ENCODE measurements at regions not wholly inside any gene's neighbourhood (a gene's known extent, or its start where the extent isn't known, plus 50 kb on each side); places are given as distances from the start of the nearest gene placed in this dataset.

DNA sequence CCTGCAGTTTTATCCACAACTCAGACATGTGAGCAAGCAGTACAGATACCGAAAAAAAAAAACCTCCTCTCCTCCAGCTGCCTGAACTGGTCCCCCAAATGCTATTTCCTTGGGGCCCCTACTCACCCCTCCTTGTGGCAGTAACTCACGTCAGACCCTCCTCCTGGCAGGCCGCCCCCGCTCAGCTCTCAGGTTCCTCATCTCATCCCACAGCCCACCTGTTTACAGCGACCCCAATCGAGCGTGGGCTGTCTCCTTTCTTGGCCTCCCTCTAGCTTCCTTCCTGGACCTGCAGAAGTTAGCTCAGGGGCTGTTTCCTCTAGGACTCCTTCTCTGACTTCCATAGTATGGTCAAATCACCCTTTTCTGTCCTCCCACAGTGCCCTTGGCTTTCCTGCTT is 455.3 kb downstream of the BCL11B start:
- ChIA-PET POLR2A (no interaction called here), CTCF (no interaction called here)
- TF ChIP-seq, protein P1, sequence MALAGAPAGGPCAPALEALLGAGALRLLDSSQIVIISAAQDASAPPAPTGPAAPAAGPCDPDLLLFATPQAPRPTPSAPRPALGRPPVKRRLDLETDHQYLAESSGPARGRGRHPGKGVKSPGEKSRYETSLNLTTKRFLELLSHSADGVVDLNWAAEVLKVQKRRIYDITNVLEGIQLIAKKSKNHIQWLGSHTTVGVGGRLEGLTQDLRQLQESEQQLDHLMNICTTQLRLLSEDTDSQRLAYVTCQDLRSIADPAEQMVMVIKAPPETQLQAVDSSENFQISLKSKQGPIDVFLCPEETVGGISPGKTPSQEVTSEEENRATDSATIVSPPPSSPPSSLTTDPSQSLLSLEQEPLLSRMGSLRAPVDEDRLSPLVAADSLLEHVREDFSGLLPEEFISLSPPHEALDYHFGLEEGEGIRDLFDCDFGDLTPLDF (CRISPR knock-in tag; IDR thresholded peaks at IDR 0.05): no peak
- no peak for TF ChIP-seq TEAD4 (CRISPR knock-in tag; IDR thresholded peaks at IDR 0.05)
- Mint-ChIP-seq H3K27ac (no peak overlapping the region; the same call in 1 of the 2 replicates), H3K4me3 (no peak overlapping the region), H3K4me1 (peaks cover 50% of the 10 kb centered on the region), H3K27me3 (ENCODE audit: low read depth) (no peaks in the 10 kb centered on the region), H3K9me3 (no peaks in the 10 kb centered on the region; the same call in 1 of the 2 replicates), H3K36me3 (peaks cover 1% of the 10 kb centered on the region; the same call in 1 of the 2 replicates)
- ATAC-seq: no peak
- no peak for DNase-seq (ENCODE audit: low spot score)

DNA sequence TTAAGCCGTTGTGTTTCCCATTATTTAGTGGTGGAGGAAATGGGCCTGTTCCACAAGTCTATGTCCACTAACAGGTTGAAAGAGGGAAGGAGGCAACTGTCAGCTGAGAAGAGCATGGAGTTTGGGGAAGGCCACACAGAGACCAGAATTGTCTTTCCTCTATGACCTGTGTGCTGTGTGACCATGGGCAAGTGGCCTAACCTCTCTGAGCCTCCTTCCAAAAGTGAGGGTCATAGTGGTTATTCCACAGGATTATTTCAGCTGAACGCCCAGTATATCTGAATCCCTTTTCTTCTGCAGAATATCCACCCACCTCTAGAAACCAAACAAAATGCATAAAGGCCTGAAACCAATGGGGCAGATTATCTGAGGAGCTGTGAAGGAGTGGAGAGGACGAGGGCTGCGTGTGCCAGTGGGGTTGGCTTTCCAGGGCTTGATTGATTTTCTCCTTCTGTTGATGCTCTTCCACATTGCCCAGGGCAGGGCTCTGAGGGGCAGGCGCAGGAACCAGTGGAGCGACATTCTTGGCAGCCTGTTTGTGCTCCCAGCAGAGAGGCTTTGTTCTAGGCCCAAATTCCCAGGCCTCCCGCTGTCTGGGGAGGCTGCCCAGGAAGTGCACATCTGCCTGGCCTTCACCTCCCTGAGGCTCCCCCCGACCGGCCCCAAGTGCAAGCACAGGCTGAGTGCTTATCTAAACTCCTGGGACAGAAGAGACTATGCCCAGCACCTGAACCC is 452.7 kb downstream of the BCL11B start:
- peak overlapping the region; percentile 26; the same call in 1 of the 2 replicates for H3K4me3 Mint-ChIP-seq
- peak overlapping the region; percentile 98 for H3K27ac Mint-ChIP-seq
- H3K36me3 Mint-ChIP-seq: peaks cover 3% of the 10 kb centered on the region; the same call in 1 of the 2 replicates
- POLR2A ChIA-PET: interaction anchor here (0.7 to 1.1 kb wide), 2 partner anchors 14 to 303 kb away, joined by 3 to 5 read pairs; no protein-coding TSS in a partner anchor
- peak; percentile 86 for ATAC-seq
- CTCF ChIA-PET: interaction anchor here (1.6 kb wide), 1 partner anchor 216 kb away, joined by 5 read pairs; no protein-coding TSS in a partner anchor
- peaks cover 60% of the 10 kb centered on the region for H3K4me1 Mint-ChIP-seq
- DNase-seq (ENCODE audit: low spot score): peak; percentile 87
- peaks cover 4% of the 10 kb centered on the region; the same call in 1 of the 2 replicates for H3K9me3 Mint-ChIP-seq
- no peaks in the 10 kb centered on the region for H3K27me3 Mint-ChIP-seq (ENCODE audit: low read depth)
- TF ChIP-seq, protein P2, sequence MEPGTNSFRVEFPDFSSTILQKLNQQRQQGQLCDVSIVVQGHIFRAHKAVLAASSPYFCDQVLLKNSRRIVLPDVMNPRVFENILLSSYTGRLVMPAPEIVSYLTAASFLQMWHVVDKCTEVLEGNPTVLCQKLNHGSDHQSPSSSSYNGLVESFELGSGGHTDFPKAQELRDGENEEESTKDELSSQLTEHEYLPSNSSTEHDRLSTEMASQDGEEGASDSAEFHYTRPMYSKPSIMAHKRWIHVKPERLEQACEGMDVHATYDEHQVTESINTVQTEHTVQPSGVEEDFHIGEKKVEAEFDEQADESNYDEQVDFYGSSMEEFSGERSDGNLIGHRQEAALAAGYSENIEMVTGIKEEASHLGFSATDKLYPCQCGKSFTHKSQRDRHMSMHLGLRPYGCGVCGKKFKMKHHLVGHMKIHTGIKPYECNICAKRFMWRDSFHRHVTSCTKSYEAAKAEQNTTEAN (CRISPR knock-in tag; IDR thresholded peaks at IDR 0.05): peak; percentile 91
- TF ChIP-seq, protein P3, sequence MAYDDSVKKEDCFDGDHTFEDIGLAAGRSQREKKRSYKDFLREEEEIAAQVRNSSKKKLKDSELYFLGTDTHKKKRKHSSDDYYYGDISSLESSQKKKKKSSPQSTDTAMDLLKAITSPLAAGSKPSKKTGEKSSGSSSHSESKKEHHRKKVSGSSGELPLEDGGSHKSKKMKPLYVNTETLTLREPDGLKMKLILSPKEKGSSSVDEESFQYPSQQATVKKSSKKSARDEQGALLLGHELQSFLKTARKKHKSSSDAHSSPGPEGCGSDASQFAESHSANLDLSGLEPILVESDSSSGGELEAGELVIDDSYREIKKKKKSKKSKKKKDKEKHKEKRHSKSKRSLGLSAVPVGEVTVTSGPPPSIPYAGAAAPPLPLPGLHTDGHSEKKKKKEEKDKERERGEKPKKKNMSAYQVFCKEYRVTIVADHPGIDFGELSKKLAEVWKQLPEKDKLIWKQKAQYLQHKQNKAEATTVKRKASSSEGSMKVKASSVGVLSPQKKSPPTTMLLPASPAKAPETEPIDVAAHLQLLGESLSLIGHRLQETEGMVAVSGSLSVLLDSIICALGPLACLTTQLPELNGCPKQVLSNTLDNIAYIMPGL (CRISPR knock-in tag; IDR thresholded peaks at IDR 0.05): peak; percentile 35; the same call in 1 of the 2 replicates
- TF ChIP-seq ATF1 (CRISPR knock-in tag; IDR thresholded peaks at IDR 0.05) (no peak), ESRRA (CRISPR knock-in tag; IDR thresholded peaks at IDR 0.05; ENCODE audit: borderline replicate concordance) (no peak), JUN (CRISPR knock-in tag; IDR thresholded peaks at IDR 0.05) (no peak), TEAD1 (CRISPR knock-in tag; IDR thresholded peaks at IDR 0.05) (peak; percentile 97; the same call in 1 of the 2 replicates), NFATC4 (CRISPR knock-in tag; IDR thresholded peaks at IDR 0.05) (no peak), IRF2 (CRISPR knock-in tag; IDR thresholded peaks at IDR 0.05; ENCODE audit: borderline replicate concordance, low read depth) (no peak), GRHL2 (CRISPR knock-in tag; IDR thresholded peaks at IDR 0.05; ENCODE audit: insufficient replicate concordance, severe bottlenecking) (no peak), GABPB1 (CRISPR knock-in tag; IDR thresholded peaks at IDR 0.05) (no peak), ZNF263 (CRISPR knock-in tag; IDR thresholded peaks at IDR 0.05; ENCODE audit: low read depth) (no peak), GTF2I (CRISPR knock-in tag; conservative IDR thresholded peaks at IDR 0.05) (peak; percentile 89), ELF4 (CRISPR knock-in tag; IDR thresholded peaks at IDR 0.05; ENCODE audit: low read depth) (no peak)
- TF ChIP-seq, protein P4, sequence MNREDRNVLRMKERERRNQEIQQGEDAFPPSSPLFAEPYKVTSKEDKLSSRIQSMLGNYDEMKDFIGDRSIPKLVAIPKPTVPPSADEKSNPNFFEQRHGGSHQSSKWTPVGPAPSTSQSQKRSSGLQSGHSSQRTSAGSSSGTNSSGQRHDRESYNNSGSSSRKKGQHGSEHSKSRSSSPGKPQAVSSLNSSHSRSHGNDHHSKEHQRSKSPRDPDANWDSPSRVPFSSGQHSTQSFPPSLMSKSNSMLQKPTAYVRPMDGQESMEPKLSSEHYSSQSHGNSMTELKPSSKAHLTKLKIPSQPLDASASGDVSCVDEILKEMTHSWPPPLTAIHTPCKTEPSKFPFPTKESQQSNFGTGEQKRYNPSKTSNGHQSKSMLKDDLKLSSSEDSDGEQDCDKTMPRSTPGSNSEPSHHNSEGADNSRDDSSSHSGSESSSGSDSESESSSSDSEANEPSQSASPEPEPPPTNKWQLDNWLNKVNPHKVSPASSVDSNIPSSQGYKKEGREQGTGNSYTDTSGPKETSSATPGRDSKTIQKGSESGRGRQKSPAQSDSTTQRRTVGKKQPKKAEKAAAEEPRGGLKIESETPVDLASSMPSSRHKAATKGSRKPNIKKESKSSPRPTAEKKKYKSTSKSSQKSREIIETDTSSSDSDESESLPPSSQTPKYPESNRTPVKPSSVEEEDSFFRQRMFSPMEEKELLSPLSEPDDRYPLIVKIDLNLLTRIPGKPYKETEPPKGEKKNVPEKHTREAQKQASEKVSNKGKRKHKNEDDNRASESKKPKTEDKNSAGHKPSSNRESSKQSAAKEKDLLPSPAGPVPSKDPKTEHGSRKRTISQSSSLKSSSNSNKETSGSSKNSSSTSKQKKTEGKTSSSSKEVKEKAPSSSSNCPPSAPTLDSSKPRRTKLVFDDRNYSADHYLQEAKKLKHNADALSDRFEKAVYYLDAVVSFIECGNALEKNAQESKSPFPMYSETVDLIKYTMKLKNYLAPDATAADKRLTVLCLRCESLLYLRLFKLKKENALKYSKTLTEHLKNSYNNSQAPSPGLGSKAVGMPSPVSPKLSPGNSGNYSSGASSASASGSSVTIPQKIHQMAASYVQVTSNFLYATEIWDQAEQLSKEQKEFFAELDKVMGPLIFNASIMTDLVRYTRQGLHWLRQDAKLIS (CRISPR knock-in tag; IDR thresholded peaks at IDR 0.05; ENCODE audit: borderline replicate concordance): no peak
- TF ChIP-seq, protein P5, sequence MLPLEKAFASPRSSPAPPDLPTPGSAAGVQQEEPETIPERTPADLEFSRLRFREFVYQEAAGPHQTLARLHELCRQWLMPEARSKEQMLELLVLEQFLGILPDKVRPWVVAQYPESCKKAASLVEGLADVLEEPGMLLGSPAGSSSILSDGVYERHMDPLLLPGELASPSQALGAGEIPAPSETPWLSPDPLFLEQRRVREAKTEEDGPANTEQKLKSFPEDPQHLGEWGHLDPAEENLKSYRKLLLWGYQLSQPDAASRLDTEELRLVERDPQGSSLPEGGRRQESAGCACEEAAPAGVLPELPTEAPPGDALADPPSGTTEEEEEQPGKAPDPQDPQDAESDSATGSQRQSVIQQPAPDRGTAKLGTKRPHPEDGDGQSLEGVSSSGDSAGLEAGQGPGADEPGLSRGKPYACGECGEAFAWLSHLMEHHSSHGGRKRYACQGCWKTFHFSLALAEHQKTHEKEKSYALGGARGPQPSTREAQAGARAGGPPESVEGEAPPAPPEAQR (CRISPR knock-in tag; IDR thresholded peaks at IDR 0.05): no peak
- TF ChIP-seq, protein P6, sequence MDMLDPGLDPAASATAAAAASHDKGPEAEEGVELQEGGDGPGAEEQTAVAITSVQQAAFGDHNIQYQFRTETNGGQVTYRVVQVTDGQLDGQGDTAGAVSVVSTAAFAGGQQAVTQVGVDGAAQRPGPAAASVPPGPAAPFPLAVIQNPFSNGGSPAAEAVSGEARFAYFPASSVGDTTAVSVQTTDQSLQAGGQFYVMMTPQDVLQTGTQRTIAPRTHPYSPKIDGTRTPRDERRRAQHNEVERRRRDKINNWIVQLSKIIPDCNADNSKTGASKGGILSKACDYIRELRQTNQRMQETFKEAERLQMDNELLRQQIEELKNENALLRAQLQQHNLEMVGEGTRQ (CRISPR knock-in tag; IDR thresholded peaks at IDR 0.05): peak; percentile 27; the same call in 1 of the 2 replicates
- TF ChIP-seq, protein P7, sequence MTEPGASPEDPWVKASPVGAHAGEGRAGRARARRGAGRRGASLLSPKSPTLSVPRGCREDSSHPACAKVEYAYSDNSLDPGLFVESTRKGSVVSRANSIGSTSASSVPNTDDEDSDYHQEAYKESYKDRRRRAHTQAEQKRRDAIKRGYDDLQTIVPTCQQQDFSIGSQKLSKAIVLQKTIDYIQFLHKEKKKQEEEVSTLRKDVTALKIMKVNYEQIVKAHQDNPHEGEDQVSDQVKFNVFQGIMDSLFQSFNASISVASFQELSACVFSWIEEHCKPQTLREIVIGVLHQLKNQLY (CRISPR knock-in tag; IDR thresholded peaks at IDR 0.05): no peak
- TF ChIP-seq, protein P8, sequence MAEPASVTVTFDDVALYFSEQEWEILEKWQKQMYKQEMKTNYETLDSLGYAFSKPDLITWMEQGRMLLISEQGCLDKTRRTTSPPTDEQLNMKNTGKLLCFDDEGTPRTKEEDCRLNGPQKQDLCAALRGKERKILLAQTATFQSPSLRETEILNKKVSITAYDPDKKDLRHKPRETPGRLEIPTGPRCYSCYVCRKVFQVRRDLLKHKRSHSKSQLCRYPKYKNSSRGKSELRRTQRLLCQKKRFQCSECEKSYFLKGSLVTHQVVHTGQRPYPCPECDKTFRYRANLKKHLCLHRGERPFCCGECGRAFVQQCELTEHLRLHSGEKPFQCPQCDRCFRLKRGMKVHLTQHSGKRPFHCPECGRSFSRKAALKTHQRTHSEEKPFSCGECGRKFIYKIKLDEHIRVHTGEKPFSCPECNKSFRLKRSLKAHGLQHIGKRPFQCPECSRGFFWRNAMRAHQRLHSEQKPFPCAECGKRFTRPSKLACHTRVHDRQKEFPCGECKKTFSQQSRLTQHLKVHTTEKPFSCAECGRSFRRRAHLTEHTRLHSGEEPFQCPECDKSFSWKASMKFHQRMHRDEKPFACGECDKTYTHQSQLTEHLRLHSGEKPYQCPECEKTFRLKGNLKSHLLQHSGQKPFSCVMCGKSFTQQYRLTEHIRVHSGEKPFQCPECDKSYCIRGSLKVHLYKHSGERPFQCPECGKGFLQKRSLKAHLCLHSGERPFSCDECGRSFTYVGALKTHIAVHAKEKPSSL (CRISPR knock-in tag; conservative IDR thresholded peaks at IDR 0.05): no peak

Measured in WTC11 (cell line).